ENCODE measurements at regions not wholly inside any gene's neighbourhood (a gene's known extent, or its start where the extent isn't known, plus 50 kb on each side); places are given as distances from the start of the nearest gene placed in this dataset.

DNA sequence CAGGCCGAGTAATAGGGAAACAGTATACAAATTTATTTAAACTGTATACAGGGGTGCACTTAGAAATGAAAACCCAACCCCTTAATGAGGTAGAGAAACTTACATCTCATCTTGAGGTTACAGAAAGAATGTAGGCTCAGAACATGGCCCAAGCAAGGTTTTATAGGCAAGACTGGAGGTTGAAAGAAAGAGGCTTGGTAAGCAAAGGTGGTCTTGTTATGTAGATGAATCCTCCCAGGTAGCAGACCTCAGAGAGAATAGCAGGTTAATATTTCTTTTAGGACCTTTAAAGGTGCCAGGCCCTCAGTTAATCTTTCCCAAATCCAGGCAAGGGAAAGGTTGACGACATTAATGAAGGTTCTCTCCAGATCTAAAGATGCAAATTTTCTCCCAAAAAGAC lies 1466.8 kb upstream of the PRR20A start:
- DNase-seq (ENCODE audit: low spot score) = no peak

GRCh38 chr13:55682776-55683175 lies 1457.9 kb upstream of the PRR20A start:
- no peak for DNase-seq (ENCODE audit: low spot score)

DNA sequence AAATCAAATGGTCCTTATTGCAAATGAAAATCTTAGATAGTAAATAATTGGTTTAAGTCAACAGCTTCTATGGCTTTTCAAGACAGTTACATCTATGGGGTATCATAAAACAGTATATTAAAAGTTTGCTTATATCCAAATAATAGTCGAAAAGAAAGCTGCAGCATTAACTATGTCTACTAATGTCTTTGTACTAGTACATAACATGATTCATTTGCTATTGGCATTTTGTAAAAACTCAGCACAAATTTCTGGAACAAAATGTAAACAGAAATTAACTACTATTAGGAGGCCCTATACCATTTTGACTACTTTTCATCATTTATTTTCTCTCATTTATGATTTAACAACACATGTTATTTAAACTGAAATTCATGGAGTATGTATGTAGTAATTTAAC lies 1435.2 kb upstream of the PRR20A start:
- no peak for DNase-seq (ENCODE audit: low spot score)

DNA sequence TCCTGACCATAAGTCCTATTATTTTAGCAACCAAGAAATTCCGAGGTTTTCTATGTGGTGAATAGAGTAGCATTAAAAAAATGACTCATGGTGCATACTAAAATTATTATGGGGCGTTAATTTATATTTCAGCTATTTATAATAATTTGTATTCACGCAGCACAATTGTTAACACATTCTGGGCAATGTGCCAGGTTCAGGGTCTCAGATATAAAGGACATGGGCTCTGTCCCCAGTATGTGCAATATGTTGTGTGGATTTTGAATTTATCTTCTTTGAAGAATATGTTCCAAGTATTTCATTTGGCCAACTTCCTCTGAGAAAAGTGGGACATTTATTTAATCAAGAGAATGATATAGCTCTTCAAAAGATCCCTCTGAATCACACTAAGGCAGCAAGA lies 1434.7 kb upstream of the PRR20A start:
- no peak for DNase-seq (ENCODE audit: low spot score)

GRCh38 chr13:55714120-55714519 lies 1426.6 kb upstream of the PRR20A start:
- DNase-seq (ENCODE audit: low spot score) = no peak

GRCh38 chr13:55727683-55728082 lies 1413.0 kb upstream of the PRR20A start:
- no peak for DNase-seq (ENCODE audit: low spot score)

GRCh38 chr13:55728247-55728646 lies 1412.5 kb upstream of the PRR20A start:
- DNase-seq (ENCODE audit: low spot score) = no peak

DNA sequence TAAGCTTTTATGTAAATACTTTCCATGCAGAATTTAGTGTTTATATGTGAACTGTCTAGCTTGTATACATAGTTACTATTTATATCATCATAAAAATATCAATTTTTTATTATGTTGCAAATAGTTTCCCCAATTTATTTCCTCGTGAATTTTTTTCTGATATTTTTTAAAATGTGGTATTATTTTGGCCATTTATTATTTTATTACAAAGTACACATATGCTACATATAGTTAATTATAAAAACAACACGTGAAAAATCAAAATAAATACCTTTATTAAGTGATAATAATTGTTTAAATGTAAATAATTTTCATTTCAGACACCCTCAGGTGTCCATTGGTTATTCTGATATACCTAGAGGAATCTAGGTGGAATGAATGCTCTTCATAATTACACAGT lies 1394.9 kb upstream of the PRR20A start:
- DNase-seq (ENCODE audit: low spot score) = no peak

GRCh38 chr13:55761986-55762385 lies 1378.7 kb upstream of the PRR20A start:
- no peak for DNase-seq (ENCODE audit: low spot score)

DNA sequence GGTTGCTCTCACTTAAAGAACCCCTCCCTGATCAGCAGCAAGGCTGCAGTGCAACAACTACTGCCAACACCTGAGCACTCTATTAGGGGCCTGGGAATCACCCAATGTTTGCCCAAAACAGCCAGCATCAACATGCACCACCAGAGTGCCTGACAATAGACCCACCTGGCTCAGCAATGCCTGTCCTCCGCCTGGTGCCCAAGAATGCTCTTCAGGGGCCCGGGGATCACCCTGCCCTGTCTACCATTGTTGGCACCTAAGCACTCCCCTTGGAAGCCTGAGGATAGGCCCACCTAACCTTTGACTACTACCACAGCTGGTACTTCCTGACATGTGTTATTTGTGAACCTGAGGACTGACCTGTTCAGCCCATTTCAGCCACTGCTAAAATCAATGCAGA lies 1363.1 kb upstream of the PRR20A start:
- no peak for DNase-seq (ENCODE audit: low spot score)

- DNase-seq (ENCODE audit: low spot score) = no peak
Measured at GRCh38 chr13:55783841-55784240, 1356.9 kb upstream of the PRR20A start.

DNA sequence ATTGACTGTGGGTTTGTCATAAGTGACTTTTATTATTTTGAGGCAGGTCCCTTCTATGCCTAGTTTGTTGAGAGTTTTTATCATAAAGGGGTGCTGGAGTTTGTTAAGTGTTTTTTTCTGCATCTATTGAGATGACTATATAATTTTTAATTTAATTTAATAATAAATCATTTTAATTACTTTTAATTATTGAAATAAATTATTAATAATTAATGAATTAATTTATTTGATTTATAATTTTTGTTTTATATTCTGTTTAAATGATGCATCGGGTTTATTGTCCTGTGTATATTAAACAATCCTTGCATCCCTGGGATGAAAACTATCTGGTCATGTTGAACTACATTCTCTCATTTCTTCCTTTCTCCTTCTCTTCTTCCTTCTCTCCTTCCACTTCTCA lies 1352.2 kb upstream of the PRR20A start:
- no peak for DNase-seq (ENCODE audit: low spot score)

- no peak for DNase-seq (ENCODE audit: low spot score)
Measured at GRCh38 chr13:55792544-55793193, 1348.0 kb upstream of the PRR20A start.

GRCh38 chr13:55815458-55816033 lies 1325.2 kb upstream of the PRR20A start:
- no peak for DNase-seq (ENCODE audit: low spot score)

- no peak for DNase-seq (ENCODE audit: low spot score)
Measured at GRCh38 chr13:55816976-55817601, 1323.6 kb upstream of the PRR20A start.

- no peak for DNase-seq (ENCODE audit: low spot score)
Measured at GRCh38 chr13:55820817-55821216, 1319.9 kb upstream of the PRR20A start.

- no peak for DNase-seq (ENCODE audit: low spot score)
Measured at GRCh38 chr13:55869648-55870047, 1271.1 kb upstream of the PRR20A start.

GRCh38 chr13:55887561-55887960 lies 1253.2 kb upstream of the PRR20A start:
- no peak for DNase-seq (ENCODE audit: low spot score)

DNA sequence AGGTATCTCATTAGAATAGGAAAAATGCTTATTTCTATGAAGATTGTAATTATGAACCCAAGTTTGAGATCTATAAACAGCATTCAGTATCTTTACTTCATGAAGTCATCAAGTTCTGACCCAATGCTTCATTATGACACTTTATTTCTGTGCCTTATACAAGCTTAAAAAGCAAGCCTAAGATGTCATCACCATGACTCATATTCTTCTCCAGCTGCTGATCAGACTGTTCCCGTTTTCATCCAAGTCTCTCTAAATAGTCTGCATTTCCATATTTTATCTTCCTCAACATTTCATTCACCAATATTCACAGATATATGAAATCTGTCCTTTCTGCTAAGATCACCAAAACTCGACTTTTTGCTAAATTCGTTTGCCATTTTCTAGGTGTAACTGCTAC lies 1247.2 kb upstream of the PRR20A start:
- DNase-seq (ENCODE audit: low spot score) = no peak

GRCh38 chr13:55937180-55937579 lies 1203.5 kb upstream of the PRR20A start:
- no peak for DNase-seq (ENCODE audit: low spot score)

- DNase-seq (ENCODE audit: low spot score) = no peak
Measured at GRCh38 chr13:55948175-55948574, 1192.5 kb upstream of the PRR20A start.

DNA sequence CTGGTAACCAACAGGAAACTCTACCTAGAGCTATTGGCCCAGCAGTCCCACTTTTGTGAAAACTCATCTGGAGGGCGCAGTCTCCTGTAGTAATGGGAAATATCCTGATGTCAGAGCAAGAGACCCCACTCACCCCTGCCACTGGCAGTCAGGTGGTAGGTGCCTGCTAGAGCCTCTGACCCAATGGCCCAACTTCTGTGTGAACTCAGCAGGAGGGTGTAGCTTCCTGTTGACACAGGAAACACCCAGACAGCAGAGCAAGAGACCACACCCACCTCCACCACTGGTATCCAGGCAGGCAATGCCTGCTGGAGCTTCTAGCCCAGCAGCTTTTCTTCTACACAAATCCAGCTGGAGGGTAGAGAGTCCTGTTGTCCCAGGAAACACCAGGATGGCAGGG lies 1176.8 kb upstream of the PRR20A start:
- no peak for DNase-seq (ENCODE audit: low spot score)

GRCh38 chr13:55967055-55967454 lies 1173.7 kb upstream of the PRR20A start:
- DNase-seq (ENCODE audit: low spot score) = no peak

DNA sequence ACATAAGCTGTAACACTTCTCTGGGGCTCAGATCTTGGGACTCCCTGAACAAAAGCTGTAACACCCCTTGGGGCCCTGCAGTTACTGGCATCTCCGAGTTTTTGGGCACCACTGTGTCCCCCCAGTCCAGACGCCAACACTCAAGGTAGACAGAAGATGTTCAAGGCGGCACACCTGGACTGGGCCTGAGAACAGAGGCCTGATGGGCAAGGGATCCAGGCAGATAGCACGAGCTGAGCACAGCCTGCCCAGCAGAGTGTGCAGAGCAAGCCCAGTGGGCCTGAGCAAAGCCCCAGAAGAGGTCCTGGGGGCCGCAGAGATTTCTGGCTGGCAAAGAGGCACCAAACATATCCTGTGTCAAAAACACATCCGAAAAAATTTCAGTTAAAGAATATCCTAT lies 1163.3 kb upstream of the PRR20A start:
- no peak for DNase-seq (ENCODE audit: low spot score)

All from HuH-7 (cell line).